Activated naive CD8-positive, alpha-beta T cell treated with anti-CD3 and anti-CD28 coated beads for 36 hours (primary cell): ENCODE measurements at regions not wholly inside any gene's neighbourhood (a gene's known extent, or its start where the extent isn't known, plus 50 kb on each side); places are given as distances from the start of the nearest gene placed in this dataset.
A peak's percentile ranks its signal among the peaks of the same experiment; 100 is the strongest.

ENCODE experiments used
- DNase-seq: peaks from one replicate; pipeline ENCODE4 v3.0.0; 2021
- H3K27ac Mint-ChIP-seq: one replicate; pipeline ENCODE4 v1.8.0; 2022; ENCODE audit warnings: mild to moderate bottlenecking, moderate library complexity, mixed read lengths
- H3K27me3 Mint-ChIP-seq: one replicate; pipeline ENCODE4 v1.8.0; 2022; ENCODE audit warnings: mild to moderate bottlenecking, mixed read lengths
- H3K36me3 Mint-ChIP-seq: one replicate; pipeline ENCODE4 v1.8.0; 2021; ENCODE audit warnings: mild to moderate bottlenecking, mixed read lengths
- H3K4me1 Mint-ChIP-seq: one replicate; pipeline ENCODE4 v1.8.0; 2021; ENCODE audit warnings: mixed read lengths
- H3K4me3 Mint-ChIP-seq: one replicate; pipeline ENCODE4 v1.8.0; 2022; ENCODE audit warnings: mild to moderate bottlenecking, moderate library complexity, mixed read lengths
- H3K9me3 Mint-ChIP-seq: one replicate; pipeline ENCODE4 v1.8.0; 2022; ENCODE audit warnings: mixed read lengths

- Mint-ChIP-seq H3K4me3 (no peak overlapping the region), H3K27ac (no peak overlapping the region), H3K4me1 (no peaks in the 10 kb centered on the region), H3K36me3 (no peaks in the 10 kb centered on the region), H3K27me3 (no peaks in the 10 kb centered on the region), H3K9me3 (no peaks in the 10 kb centered on the region)
- no peak for DNase-seq
Observed at GRCh38 chr4:79540143-79540542, 132.1 kb upstream of the GK2 start.

GRCh38 chr4:79535516-79535915 is 127.5 kb upstream of the GK2 start:
- H3K27me3 Mint-ChIP-seq, result no peaks in the 10 kb centered on the region
- no peaks in the 10 kb centered on the region for H3K36me3 Mint-ChIP-seq
- H3K4me3 Mint-ChIP-seq, result no peak overlapping the region

GRCh38 chr4:79528241-79528706 is 120.2 kb upstream of the GK2 start:
- Mint-ChIP-seq H3K4me1 (peaks cover 11% of the 10 kb centered on the region), H3K4me3 (no peak overlapping the region), H3K9me3 (peaks cover 1% of the 10 kb centered on the region), H3K27ac (peak overlapping the region; percentile 23), H3K36me3 (no peaks in the 10 kb centered on the region), H3K27me3 (peaks cover 20% of the 10 kb centered on the region)
- DNase-seq, result peak; percentile 12

More at GRCh38 chr4:79535516-79535915, 127.5 kb upstream of the GK2 start:
- Mint-ChIP-seq H3K27ac (no peak overlapping the region), H3K9me3 (no peaks in the 10 kb centered on the region), H3K4me1 (no peaks in the 10 kb centered on the region)
- no peak for DNase-seq

- no peak for DNase-seq
- H3K4me3 Mint-ChIP-seq, result no peak overlapping the region
- no peaks in the 10 kb centered on the region for H3K36me3 Mint-ChIP-seq
- peaks cover 11% of the 10 kb centered on the region for H3K4me1 Mint-ChIP-seq
- H3K9me3 Mint-ChIP-seq, result peaks cover 1% of the 10 kb centered on the region
- H3K27me3 Mint-ChIP-seq, result peaks cover 20% of the 10 kb centered on the region
- no peak overlapping the region for H3K27ac Mint-ChIP-seq
Observed at GRCh38 chr4:79526641-79527565, 118.9 kb upstream of the GK2 start.

- no peak for DNase-seq
- H3K4me3 Mint-ChIP-seq, result no peak overlapping the region
- H3K4me1 Mint-ChIP-seq, result no peaks in the 10 kb centered on the region
- no peaks in the 10 kb centered on the region for H3K36me3 Mint-ChIP-seq
- peaks cover 5% of the 10 kb centered on the region for H3K27me3 Mint-ChIP-seq
- H3K9me3 Mint-ChIP-seq, result peaks cover 1% of the 10 kb centered on the region
- H3K27ac Mint-ChIP-seq, result no peak overlapping the region
Observed at GRCh38 chr4:79516114-79516513, 108.1 kb upstream of the GK2 start.

- Mint-ChIP-seq H3K4me3 (no peak overlapping the region), H3K4me1 (no peaks in the 10 kb centered on the region), H3K36me3 (no peaks in the 10 kb centered on the region), H3K9me3 (peaks cover 1% of the 10 kb centered on the region), H3K27ac (no peak overlapping the region), H3K27me3 (peaks cover 7% of the 10 kb centered on the region)
- no peak for DNase-seq
Observed at GRCh38 chr4:79514621-79515329, 106.7 kb upstream of the GK2 start.

GRCh38 chr4:79513576-79513975 is 105.5 kb upstream of the GK2 start:
- Mint-ChIP-seq H3K4me3 (no peak overlapping the region), H3K9me3 (peaks cover 1% of the 10 kb centered on the region), H3K27me3 (peaks cover 7% of the 10 kb centered on the region), H3K36me3 (no peaks in the 10 kb centered on the region), H3K27ac (no peak overlapping the region), H3K4me1 (no peaks in the 10 kb centered on the region)
- DNase-seq, result no peak

- H3K4me3 Mint-ChIP-seq, result no peak overlapping the region
- H3K27me3 Mint-ChIP-seq, result peaks cover 7% of the 10 kb centered on the region
- DNase-seq, result no peak
- no peak overlapping the region for H3K27ac Mint-ChIP-seq
- no peaks in the 10 kb centered on the region for H3K36me3 Mint-ChIP-seq
- H3K4me1 Mint-ChIP-seq, result no peaks in the 10 kb centered on the region
- H3K9me3 Mint-ChIP-seq, result no peaks in the 10 kb centered on the region
Observed at GRCh38 chr4:79512363-79512762, 104.3 kb upstream of the GK2 start.

GRCh38 chr4:79502081-79502480 is 94.1 kb upstream of the GK2 start:
- no peaks in the 10 kb centered on the region for H3K4me1 Mint-ChIP-seq
- peaks cover 8% of the 10 kb centered on the region for H3K27me3 Mint-ChIP-seq
- no peak overlapping the region for H3K27ac Mint-ChIP-seq
- no peak overlapping the region for H3K4me3 Mint-ChIP-seq
- no peak for DNase-seq
- no peaks in the 10 kb centered on the region for H3K9me3 Mint-ChIP-seq
- H3K36me3 Mint-ChIP-seq, result no peaks in the 10 kb centered on the region

GRCh38 chr4:79498282-79498681 is 90.3 kb upstream of the GK2 start:
- no peak for DNase-seq
- H3K4me1 Mint-ChIP-seq, result no peaks in the 10 kb centered on the region
- peaks cover 20% of the 10 kb centered on the region for H3K27me3 Mint-ChIP-seq
- no peak overlapping the region for H3K4me3 Mint-ChIP-seq
- H3K9me3 Mint-ChIP-seq, result no peaks in the 10 kb centered on the region
- H3K27ac Mint-ChIP-seq, result no peak overlapping the region
- H3K36me3 Mint-ChIP-seq, result no peaks in the 10 kb centered on the region

- Mint-ChIP-seq H3K27ac (no peak overlapping the region), H3K36me3 (no peaks in the 10 kb centered on the region), H3K4me3 (no peak overlapping the region), H3K4me1 (no peaks in the 10 kb centered on the region), H3K9me3 (no peaks in the 10 kb centered on the region), H3K27me3 (peaks cover 20% of the 10 kb centered on the region)
- DNase-seq, result no peak
Observed at GRCh38 chr4:79497001-79497400, 89.0 kb upstream of the GK2 start.

- Mint-ChIP-seq H3K4me1 (no peaks in the 10 kb centered on the region), H3K4me3 (no peak overlapping the region), H3K27me3 (peaks cover 18% of the 10 kb centered on the region), H3K9me3 (no peaks in the 10 kb centered on the region), H3K36me3 (no peaks in the 10 kb centered on the region), H3K27ac (no peak overlapping the region)
- DNase-seq, result no peak
Observed at GRCh38 chr4:79495447-79495846, 87.4 kb upstream of the GK2 start.

GRCh38 chr4:79492148-79492547 is 84.1 kb upstream of the GK2 start:
- Mint-ChIP-seq H3K4me3 (no peak overlapping the region), H3K4me1 (no peaks in the 10 kb centered on the region)

GRCh38 chr4:79489506-79489905 is 81.5 kb upstream of the GK2 start:
- H3K27ac Mint-ChIP-seq, result no peak overlapping the region
- H3K27me3 Mint-ChIP-seq, result peaks cover 3% of the 10 kb centered on the region
- no peak for DNase-seq
- H3K4me3 Mint-ChIP-seq, result no peak overlapping the region
- peaks cover 1% of the 10 kb centered on the region for H3K9me3 Mint-ChIP-seq
- no peaks in the 10 kb centered on the region for H3K4me1 Mint-ChIP-seq
- H3K36me3 Mint-ChIP-seq, result no peaks in the 10 kb centered on the region

More at GRCh38 chr4:79492148-79492547, 84.1 kb upstream of the GK2 start:
- H3K9me3 Mint-ChIP-seq, result no peaks in the 10 kb centered on the region
- no peak overlapping the region for H3K27ac Mint-ChIP-seq
- no peaks in the 10 kb centered on the region for H3K36me3 Mint-ChIP-seq
- DNase-seq, result no peak
- H3K27me3 Mint-ChIP-seq, result peaks cover 12% of the 10 kb centered on the region

- Mint-ChIP-seq H3K9me3 (peaks cover 2% of the 10 kb centered on the region), H3K27me3 (no peaks in the 10 kb centered on the region), H3K27ac (no peak overlapping the region), H3K4me3 (no peak overlapping the region), H3K4me1 (no peaks in the 10 kb centered on the region), H3K36me3 (no peaks in the 10 kb centered on the region)
- DNase-seq, result no peak
Observed at GRCh38 chr4:79476196-79476595, 68.2 kb upstream of the GK2 start.

GRCh38 chr4:79473439-79473724 is 65.4 kb upstream of the GK2 start:
- no peak overlapping the region for H3K4me3 Mint-ChIP-seq
- no peaks in the 10 kb centered on the region for H3K27me3 Mint-ChIP-seq
- DNase-seq, result no peak
- H3K27ac Mint-ChIP-seq, result no peak overlapping the region
- H3K4me1 Mint-ChIP-seq, result no peaks in the 10 kb centered on the region
- no peaks in the 10 kb centered on the region for H3K36me3 Mint-ChIP-seq
- H3K9me3 Mint-ChIP-seq, result no peaks in the 10 kb centered on the region
